ENCODE measurements at regions not wholly inside any gene's neighbourhood (a gene's known extent, or its start where the extent isn't known, plus 50 kb on each side); places are given as distances from the start of the nearest gene placed in this dataset.

DNA sequence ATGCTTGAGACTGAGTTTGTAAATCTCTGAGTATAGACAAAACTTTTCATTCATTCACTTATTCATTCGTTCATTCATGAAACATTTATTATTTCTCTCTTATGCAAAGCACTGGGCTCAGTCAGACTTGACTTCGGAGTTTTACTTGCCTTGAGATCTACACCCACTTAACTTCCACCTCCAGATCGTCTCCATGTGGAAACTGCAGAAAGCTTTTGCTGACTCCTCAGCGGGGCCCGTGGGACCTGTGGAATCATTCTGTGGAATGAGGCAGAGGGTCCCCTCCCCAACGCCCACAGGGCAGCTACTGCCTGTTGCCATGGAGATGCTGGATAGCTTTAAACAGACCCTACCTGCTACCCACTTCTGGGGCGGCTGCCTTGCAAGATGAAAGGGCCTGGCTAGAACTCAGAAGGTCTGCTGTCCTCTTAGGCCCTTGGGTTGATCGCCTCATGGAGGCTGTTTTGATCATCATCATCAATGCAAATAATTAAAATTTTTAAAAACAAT lies 66.4 kb upstream of the KCNG1 start:
- Mint-ChIP-seq H3K27me3 (peaks cover 69 to 85% of the 10 kb centered on the region in 2 donors), H3K4me1 (ENCODE audit: low read depth in 2 of 2) (peaks cover 0 to 5% of the 10 kb centered on the region in 2 donors)
- ATAC-seq (replicated peaks) = no peak

DNA sequence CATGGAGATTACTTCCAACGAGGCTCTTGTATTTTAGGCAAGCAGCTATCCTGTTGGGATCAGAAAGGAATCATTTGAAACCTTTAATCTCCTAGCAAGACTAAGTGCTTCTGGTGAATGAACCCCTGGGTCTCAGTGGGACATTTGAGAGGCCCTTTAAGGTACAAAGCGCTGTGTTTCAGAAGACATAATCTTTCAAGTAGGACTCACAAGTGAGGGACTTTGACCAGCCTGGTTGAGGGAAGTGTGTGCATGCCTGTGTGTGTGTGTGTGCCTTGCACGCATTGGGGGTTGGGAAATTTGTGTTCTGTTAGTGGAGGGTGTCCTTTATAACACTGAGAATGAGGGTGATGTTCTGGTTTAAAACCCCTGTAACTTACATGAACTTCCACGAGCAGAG lies 64.4 kb upstream of the KCNG1 start:
- ATAC-seq (replicated peaks) = no peak
- Mint-ChIP-seq H3K9me3 (no peaks in the 10 kb centered on the region), H3K36me3 (ENCODE audit: insufficient read depth) (no peaks in the 10 kb centered on the region), H3K4me3 (no peak overlapping the region), H3K4me1 (ENCODE audit: low read depth in 2 of 2) (peaks cover 0 to 3% of the 10 kb centered on the region in 2 donors), H3K27ac (no peak overlapping the region), H3K27me3 (peaks cover 68 to 85% of the 10 kb centered on the region in 2 donors)
- no peak for DNase-seq

More for the DNA sequence above, 66.4 kb upstream of the KCNG1 start:
- no peak for DNase-seq
- Mint-ChIP-seq H3K36me3 (ENCODE audit: insufficient read depth) (no peaks in the 10 kb centered on the region), H3K27ac (no peak overlapping the region), H3K4me3 (no peak overlapping the region), H3K9me3 (no peaks in the 10 kb centered on the region)

DNA sequence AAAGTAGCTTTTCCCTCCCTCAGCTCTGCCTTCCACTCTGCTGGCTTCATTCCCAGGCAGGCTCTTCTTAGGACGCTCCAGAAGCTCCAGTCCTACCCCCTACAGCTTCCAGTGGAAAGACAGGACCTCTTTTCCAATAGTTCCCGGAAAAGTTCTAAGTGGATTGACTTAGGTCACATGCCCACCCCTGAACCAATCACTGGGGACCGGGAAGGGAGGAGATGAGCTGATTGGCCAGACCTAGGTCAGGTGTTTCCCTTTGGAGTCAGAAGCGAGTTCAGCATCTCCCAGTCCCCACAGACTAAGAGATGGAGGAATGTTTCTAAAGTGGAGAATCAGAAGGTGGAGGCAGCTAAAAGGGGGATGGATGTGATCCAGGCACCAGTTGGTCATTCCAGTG lies 62.9 kb upstream of the KCNG1 start:
- no peaks in the 10 kb centered on the region for H3K36me3 Mint-ChIP-seq (ENCODE audit: insufficient read depth)
- no peak overlapping the region for H3K4me3 Mint-ChIP-seq
- ATAC-seq (replicated peaks) (no peak), DNase-seq (no peak)
- no peaks in the 10 kb centered on the region for H3K4me1 Mint-ChIP-seq (ENCODE audit: low read depth in 2 of 2)
- H3K9me3 Mint-ChIP-seq = no peaks in the 10 kb centered on the region
- H3K27me3 Mint-ChIP-seq = peaks cover 55 to 81% of the 10 kb centered on the region in 2 donors
- no peak overlapping the region for H3K27ac Mint-ChIP-seq

DNA sequence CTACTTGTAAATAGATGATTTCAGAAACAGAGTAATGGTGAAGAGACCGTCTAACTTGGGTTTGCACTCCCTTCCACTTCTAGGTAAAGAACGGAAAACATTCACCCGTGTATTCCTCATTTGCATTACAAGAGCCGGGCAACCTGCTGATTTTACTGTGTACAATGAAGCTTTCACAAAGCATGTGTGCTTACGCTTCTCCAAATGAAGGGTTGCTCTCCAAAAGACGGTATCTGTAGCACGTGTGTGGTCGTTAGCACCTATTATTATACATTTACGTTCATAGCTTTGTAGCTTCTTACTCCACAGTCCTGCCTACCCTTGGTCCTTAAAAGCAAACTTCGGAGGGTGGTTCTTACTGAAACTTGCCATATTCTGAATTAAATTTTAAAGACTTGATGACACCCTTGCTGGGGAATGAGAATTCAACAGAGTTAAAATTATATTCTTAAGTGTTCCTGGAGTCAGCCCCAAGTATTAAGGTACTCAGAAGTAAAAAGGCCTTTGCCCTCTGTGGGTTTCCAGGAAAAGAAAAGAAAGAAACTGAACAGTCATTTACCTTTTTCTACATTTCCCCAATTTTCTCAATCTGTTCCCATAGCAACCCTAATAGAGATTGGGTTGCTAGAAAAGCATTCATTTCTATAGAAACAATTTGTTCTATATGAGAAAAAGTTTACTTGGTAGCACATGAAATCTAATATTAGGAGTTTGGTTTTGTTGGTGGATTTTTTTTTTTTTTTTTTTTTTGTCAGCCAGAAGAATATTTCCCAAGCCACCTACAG lies 61.9 kb upstream of the KCNG1 start:
- Mint-ChIP-seq H3K9me3 (no peaks in the 10 kb centered on the region), H3K4me1 (ENCODE audit: low read depth in 2 of 2) (no peaks in the 10 kb centered on the region), H3K36me3 (ENCODE audit: insufficient read depth) (no peaks in the 10 kb centered on the region), H3K27ac (no peak overlapping the region), H3K4me3 (no peak overlapping the region), H3K27me3 (peaks cover 56 to 76% of the 10 kb centered on the region in 2 donors)
- DNase-seq (no peak), ATAC-seq (replicated peaks) (no peak)

DNA sequence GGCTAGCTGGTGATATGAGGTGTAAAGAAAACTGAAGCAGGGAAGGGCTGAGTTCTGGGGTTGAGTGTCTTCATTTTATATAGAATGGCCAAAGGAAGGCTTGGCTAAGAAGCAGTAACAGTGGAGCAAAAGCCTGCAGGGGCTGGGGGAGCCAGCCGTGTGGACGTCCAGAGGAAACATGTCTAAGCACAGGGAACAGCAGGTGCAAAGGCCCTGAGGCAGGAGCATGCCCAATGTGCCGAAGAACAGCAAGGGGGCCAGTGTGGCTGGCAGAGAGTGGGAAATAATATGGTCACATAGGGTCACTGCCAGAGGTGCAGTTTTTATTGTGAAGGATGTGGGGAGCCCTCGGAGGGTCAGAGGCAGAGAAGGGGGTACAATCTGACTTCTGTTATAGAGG lies 60.5 kb upstream of the KCNG1 start:
- ATAC-seq (replicated peaks) (no peak), DNase-seq (no peak)
- H3K9me3 Mint-ChIP-seq = no peaks in the 10 kb centered on the region
- no peak overlapping the region for H3K4me3 Mint-ChIP-seq
- no peaks in the 10 kb centered on the region for H3K4me1 Mint-ChIP-seq (ENCODE audit: low read depth in 2 of 2)
- peaks cover 57 to 75% of the 10 kb centered on the region in 2 donors for H3K27me3 Mint-ChIP-seq
- no peak overlapping the region for H3K27ac Mint-ChIP-seq
- no peaks in the 10 kb centered on the region for H3K36me3 Mint-ChIP-seq (ENCODE audit: insufficient read depth)

DNA sequence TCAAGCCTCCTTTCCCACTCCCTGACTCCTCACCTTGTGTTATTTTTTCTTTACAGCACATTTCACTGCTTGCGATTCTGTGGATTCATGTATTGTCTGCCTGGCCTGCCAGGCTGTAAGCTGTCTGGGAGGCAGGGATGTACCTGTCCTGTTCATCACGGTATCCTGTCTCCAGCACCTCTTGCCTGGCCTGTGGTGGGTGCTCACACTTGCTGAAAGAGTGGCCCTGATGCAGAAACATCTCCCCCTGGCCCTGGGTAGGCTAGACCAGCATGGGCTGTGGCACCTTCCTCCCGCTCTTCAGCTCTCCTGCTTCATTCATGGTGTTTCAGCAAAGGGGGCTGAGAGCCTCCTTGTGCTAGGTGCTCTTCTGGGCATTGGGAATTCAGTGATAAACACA lies 60.1 kb upstream of the KCNG1 start:
- no peaks in the 10 kb centered on the region for H3K36me3 Mint-ChIP-seq (ENCODE audit: insufficient read depth)
- H3K9me3 Mint-ChIP-seq = no peaks in the 10 kb centered on the region
- H3K4me1 Mint-ChIP-seq (ENCODE audit: low read depth in 2 of 2) = no peaks in the 10 kb centered on the region
- no peak for DNase-seq
- H3K4me3 Mint-ChIP-seq = no peak overlapping the region
- no peak for ATAC-seq (replicated peaks)
- H3K27me3 Mint-ChIP-seq = peaks cover 57 to 73% of the 10 kb centered on the region in 2 donors
- H3K27ac Mint-ChIP-seq = no peak overlapping the region

DNA sequence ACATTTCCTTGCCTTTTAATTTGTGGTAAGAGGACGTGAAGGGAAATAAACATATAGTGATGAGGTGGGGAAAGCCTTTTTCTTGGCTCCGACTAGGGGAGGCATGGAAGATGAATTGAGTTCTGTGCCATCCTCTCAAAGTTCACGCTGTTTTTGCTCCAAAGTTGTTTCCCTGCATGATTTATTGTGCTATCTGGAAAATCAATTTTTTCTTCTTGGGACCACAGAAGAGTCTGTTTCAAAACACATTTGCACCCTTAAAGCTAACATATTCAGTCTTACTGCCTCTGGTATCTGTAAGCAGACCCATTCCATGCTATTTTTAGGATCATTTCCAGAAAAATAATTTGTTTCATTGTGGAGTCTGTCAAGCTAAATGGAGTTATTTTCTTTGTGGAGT lies 57.6 kb upstream of the KCNG1 start:
- H3K4me1 Mint-ChIP-seq (ENCODE audit: low read depth in 2 of 2) = no peaks in the 10 kb centered on the region
- no peaks in the 10 kb centered on the region for H3K36me3 Mint-ChIP-seq (ENCODE audit: insufficient read depth)
- H3K9me3 Mint-ChIP-seq = no peaks in the 10 kb centered on the region
- DNase-seq = no peak
- H3K27me3 Mint-ChIP-seq = peaks cover 62 to 77% of the 10 kb centered on the region in 2 donors
- no peak for ATAC-seq (replicated peaks)
- no peak overlapping the region for H3K4me3 Mint-ChIP-seq
- no peak overlapping the region for H3K27ac Mint-ChIP-seq

DNA sequence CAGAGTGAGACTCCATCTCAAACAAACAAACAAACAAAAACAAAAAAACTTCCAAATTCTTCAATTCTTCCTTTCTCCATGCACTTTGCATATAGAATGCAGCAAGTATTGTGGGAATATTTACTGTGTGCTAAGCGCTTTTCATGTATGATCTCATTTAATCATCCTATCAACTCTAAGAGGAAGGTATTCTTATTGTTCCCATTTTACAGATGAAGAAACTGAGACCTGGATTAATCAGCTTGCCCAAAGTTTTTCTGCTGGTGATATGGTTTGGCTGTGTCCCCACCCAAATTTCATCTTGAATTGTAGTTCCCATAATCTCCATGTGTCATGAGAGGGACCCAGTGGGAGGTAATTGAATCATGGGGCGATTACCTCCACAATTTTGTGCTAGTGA lies 56.6 kb upstream of the KCNG1 start:
- Mint-ChIP-seq H3K27me3 (peaks cover 68 to 82% of the 10 kb centered on the region in 2 donors), H3K9me3 (no peaks in the 10 kb centered on the region), H3K4me3 (no peak overlapping the region), H3K27ac (no peak overlapping the region), H3K4me1 (ENCODE audit: low read depth in 2 of 2) (no peaks in the 10 kb centered on the region), H3K36me3 (ENCODE audit: insufficient read depth) (no peaks in the 10 kb centered on the region)
- no peak for DNase-seq
- ATAC-seq (replicated peaks) = no peak

DNA sequence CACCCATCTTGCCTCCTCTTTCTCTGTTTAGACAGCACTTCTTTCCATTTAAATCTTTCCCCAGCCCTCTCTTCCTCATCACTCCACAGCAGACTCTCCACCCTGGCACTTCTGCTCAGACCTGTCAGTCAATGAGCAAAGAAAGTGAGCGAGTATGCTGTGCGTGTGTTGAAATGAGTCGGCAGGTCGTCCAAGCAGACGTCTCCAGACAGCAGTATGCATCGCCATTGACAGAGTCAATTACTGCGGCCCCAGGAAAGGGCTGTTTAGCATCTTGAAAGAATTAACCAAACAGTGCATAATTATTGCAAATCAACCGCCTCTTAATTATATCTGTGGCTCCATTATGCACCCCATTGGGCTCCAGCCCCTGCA lies 54.8 kb upstream of the KCNG1 start:
- Mint-ChIP-seq H3K4me3 (no peak overlapping the region), H3K36me3 (ENCODE audit: insufficient read depth) (no peaks in the 10 kb centered on the region), H3K4me1 (ENCODE audit: low read depth in 2 of 2) (no peaks in the 10 kb centered on the region), H3K27me3 (peaks cover 61 to 79% of the 10 kb centered on the region in 2 donors), H3K27ac (no peak overlapping the region), H3K9me3 (peaks cover 0 to 1% of the 10 kb centered on the region in 2 donors)
- DNase-seq (no peak), ATAC-seq (replicated peaks) (no peak)

DNA sequence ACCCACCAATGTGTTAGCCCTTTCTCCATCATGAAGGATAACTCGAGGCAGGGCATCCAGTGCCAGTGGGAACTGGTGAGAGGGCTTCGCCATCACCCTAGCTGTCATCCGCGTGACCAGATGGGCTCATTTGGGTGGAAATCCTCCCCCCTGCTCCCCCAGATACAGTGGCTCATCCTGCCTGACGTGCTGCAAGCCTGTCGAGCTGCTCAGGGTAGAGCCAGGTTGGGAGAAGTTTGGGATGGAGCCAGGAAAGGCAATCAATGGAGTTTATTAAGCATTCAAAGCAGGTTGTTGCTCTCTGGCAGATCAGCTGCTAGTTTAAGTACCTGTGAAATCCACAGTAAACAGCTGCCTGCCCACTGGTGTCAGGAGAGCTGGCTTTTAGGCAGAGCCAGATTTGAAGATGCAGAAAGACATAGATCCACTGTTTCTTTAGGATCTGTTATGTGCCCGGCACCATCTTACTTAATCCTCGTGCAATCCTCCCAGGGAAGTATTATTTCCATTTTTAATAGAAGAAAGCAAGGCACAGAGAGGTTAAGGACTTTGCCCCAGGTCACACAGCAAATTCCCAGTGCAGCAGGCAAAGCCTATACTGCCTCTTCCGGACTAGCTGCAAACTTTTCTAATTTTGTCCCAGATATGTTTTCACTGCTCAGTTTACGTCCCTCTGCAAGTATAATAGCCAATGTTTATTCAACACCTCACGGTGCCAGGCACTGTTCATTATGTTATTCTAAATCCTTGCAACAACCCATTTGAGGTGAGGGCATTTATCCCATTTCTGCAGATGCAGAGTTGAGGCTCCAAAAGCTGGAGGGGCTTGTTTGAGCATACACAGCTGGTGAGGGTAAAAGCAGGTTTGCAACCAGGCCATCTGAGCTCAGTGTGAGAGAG lies 54.1 kb upstream of the KCNG1 start:
- H3K27me3 Mint-ChIP-seq = peaks cover 61 to 79% of the 10 kb centered on the region in 2 donors
- DNase-seq (no peak), ATAC-seq (replicated peaks) (no peak)
- no peaks in the 10 kb centered on the region for H3K4me1 Mint-ChIP-seq (ENCODE audit: low read depth in 2 of 2)
- no peak overlapping the region for H3K4me3 Mint-ChIP-seq
- peaks cover 0 to 1% of the 10 kb centered on the region in 2 donors for H3K9me3 Mint-ChIP-seq
- H3K36me3 Mint-ChIP-seq (ENCODE audit: insufficient read depth) = no peaks in the 10 kb centered on the region
- no peak overlapping the region for H3K27ac Mint-ChIP-seq

DNA sequence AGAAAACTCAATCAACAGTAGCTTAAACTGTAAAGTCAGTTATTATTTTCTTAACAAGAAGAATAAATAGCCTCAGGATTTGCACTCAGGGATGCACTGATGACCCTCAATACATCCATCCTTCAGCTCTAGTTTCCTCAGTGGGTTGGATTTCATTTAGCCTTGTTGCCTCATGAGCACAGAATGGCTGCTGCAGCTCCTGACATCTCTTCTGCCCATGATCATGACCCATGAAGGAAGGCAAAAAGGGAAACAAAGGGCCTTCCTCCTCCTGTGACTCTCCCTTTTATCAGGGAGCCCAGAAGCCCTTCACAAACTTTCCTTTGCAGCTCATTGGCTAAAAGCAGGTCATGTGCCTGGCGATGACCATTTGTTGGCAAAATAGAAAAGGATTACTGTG lies 51.2 kb upstream of the KCNG1 start:
- ATAC-seq (replicated peaks) = no peak
- Mint-ChIP-seq H3K9me3 (peaks cover 0 to 1% of the 10 kb centered on the region in 2 donors), H3K27me3 (peaks cover 63 to 76% of the 10 kb centered on the region in 2 donors), H3K4me1 (ENCODE audit: low read depth in 2 of 2) (no peaks in the 10 kb centered on the region), H3K4me3 (no peak overlapping the region), H3K36me3 (ENCODE audit: insufficient read depth) (no peaks in the 10 kb centered on the region), H3K27ac (no peak overlapping the region)
- DNase-seq = no peak
